ENCODE measurements at regions not wholly inside any gene's neighbourhood (a gene's known extent, or its start where the extent isn't known, plus 50 kb on each side); places are given as distances from the start of the nearest gene placed in this dataset.

DNA sequence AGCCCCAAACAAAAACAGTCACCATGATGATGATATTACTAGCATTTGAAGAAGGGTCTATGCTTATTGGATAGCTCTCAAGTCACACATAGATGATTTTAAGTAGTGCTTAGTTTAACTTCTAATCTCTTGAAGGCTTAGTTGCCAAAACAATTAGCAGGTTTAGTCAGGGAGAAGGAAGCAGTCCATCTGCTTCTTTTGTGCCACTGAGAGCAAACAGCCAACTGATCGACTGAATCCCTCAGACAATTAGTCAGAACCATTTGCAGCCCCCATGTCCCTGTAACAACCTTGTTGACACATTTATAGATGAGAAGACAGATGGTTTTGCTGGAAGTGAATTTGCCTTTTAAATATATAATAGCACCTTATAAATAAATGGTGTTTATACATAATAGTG, 585.1 kb upstream of the SUCLG2 start:
- TF ChIP-seq, protein P1, sequence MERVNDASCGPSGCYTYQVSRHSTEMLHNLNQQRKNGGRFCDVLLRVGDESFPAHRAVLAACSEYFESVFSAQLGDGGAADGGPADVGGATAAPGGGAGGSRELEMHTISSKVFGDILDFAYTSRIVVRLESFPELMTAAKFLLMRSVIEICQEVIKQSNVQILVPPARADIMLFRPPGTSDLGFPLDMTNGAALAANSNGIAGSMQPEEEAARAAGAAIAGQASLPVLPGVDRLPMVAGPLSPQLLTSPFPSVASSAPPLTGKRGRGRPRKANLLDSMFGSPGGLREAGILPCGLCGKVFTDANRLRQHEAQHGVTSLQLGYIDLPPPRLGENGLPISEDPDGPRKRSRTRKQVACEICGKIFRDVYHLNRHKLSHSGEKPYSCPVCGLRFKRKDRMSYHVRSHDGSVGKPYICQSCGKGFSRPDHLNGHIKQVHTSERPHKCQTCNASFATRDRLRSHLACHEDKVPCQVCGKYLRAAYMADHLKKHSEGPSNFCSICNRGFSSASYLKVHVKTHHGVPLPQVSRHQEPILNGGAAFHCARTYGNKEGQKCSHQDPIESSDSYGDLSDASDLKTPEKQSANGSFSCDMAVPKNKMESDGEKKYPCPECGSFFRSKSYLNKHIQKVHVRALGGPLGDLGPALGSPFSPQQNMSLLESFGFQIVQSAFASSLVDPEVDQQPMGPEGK (CRISPR knock-in tag; IDR thresholded peaks at IDR 0.05; ENCODE audit: borderline replicate concordance), result no peak
- TF ChIP-seq ZC3H10 (CRISPR knock-in tag; IDR thresholded peaks at IDR 0.05), result no peak
- TF ChIP-seq, protein P2, sequence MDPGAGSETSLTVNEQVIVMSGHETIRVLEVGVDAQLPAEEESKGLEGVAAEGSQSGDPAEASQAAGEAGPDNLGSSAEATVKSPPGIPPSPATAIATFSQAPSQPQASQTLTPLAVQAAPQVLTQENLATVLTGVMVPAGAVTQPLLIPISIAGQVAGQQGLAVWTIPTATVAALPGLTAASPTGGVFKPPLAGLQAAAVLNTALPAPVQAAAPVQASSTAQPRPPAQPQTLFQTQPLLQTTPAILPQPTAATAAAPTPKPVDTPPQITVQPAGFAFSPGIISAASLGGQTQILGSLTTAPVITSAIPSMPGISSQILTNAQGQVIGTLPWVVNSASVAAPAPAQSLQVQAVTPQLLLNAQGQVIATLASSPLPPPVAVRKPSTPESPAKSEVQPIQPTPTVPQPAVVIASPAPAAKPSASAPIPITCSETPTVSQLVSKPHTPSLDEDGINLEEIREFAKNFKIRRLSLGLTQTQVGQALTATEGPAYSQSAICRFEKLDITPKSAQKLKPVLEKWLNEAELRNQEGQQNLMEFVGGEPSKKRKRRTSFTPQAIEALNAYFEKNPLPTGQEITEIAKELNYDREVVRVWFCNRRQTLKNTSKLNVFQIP (CRISPR knock-in tag; IDR thresholded peaks at IDR 0.05; ENCODE audit: borderline replicate concordance, low read depth), result no peak
- TF ChIP-seq, protein P3, sequence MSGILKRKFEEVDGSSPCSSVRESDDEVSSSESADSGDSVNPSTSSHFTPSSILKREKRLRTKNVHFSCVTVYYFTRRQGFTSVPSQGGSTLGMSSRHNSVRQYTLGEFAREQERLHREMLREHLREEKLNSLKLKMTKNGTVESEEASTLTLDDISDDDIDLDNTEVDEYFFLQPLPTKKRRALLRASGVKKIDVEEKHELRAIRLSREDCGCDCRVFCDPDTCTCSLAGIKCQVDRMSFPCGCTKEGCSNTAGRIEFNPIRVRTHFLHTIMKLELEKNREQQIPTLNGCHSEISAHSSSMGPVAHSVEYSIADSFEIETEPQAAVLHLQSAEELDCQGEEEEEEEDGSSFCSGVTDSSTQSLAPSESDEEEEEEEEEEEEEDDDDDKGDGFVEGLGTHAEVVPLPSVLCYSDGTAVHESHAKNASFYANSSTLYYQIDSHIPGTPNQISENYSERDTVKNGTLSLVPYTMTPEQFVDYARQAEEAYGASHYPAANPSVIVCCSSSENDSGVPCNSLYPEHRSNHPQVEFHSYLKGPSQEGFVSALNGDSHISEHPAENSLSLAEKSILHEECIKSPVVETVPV (CRISPR knock-in tag; IDR thresholded peaks at IDR 0.05), result no peak

Data from SK-N-SH treated with all-trans-retinoic acid at 6 μM for 48 hours (cell line).